ENCODE measurements at regions not wholly inside any gene's neighbourhood (a gene's known extent, or its start where the extent isn't known, plus 50 kb on each side); places are given as distances from the start of the nearest gene placed in this dataset.

DNA sequence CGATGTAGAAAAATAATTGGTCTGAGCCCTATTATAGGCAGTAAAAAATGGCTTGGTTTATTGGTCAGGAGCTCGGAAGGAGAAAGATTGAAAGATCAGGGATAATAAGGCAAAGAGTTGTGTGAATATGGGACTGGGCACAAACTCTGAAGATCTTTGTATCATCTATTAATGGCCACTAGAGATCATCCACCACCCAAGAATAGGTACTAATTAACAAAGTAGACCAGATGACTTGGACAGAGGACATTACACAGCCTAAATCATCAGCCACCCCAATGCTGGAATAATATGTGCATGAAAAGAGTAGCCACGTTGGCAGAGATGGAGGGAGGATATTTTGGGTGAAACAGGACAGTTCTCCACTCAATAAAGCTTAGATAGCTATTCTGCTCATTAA is 364.1 kb downstream of the EFNA5 start:
- intact Hi-C loops (cut with DNase I, micrococcal nuclease): no loop called here
- Mint-ChIP-seq H3K9me3 (ENCODE audit: low read depth) (no peaks in the 10 kb centered on the region), H3K27me3 (peaks cover 9% of the 10 kb centered on the region), H3K4me3 (no peak overlapping the region), H3K36me3 (ENCODE audit: low read depth) (no peaks in the 10 kb centered on the region), H3K27ac (no peak overlapping the region), H3K4me1 (no peaks in the 10 kb centered on the region)
- ChIA-PET CTCF (interaction anchor here (0.6 to 1.8 kb wide), 2 partner anchors 11 to 58 kb away, joined by 3 to 4 read pairs; no protein-coding TSS in a partner anchor), POLR2A (no interaction called here)
- DNase-seq: no peak
- ATAC-seq: no peak

GRCh38 chr5:107306002-107306401 is 364.7 kb downstream of the EFNA5 start:
- H3K4me3 Mint-ChIP-seq: no peak overlapping the region
- POLR2A ChIA-PET: no interaction called here

GRCh38 chr5:107304684-107305083 is 366.1 kb downstream of the EFNA5 start:
- POLR2A ChIA-PET: no interaction called here
- no peak for DNase-seq
- CTCF ChIA-PET: interaction anchor here (0.7 kb wide), 1 partner anchor 1959 kb away, joined by 3 read pairs; no protein-coding TSS in a partner anchor
- intact Hi-C loops (cut with DNase I, micrococcal nuclease): no loop called here
- no peaks in the 10 kb centered on the region for H3K9me3 Mint-ChIP-seq (ENCODE audit: low read depth)
- no peak for ATAC-seq
- peaks cover 9% of the 10 kb centered on the region for H3K27me3 Mint-ChIP-seq
- H3K4me1 Mint-ChIP-seq: no peaks in the 10 kb centered on the region
- H3K36me3 Mint-ChIP-seq (ENCODE audit: low read depth): no peaks in the 10 kb centered on the region
- H3K27ac Mint-ChIP-seq: no peak overlapping the region
- H3K4me3 Mint-ChIP-seq: no peak overlapping the region

More at GRCh38 chr5:107306002-107306401, 364.7 kb downstream of the EFNA5 start:
- DNase-seq (no peak), ATAC-seq (no peak)
- Mint-ChIP-seq H3K36me3 (ENCODE audit: low read depth) (no peaks in the 10 kb centered on the region), H3K27me3 (peaks cover 9% of the 10 kb centered on the region), H3K4me1 (no peaks in the 10 kb centered on the region), H3K9me3 (ENCODE audit: low read depth) (no peaks in the 10 kb centered on the region), H3K27ac (no peak overlapping the region)
- CTCF ChIA-PET: interaction anchor here (1.8 kb wide), 1 partner anchor 10 kb away, joined by 4 read pairs; no protein-coding TSS in a partner anchor
- intact Hi-C loops (cut with DNase I, micrococcal nuclease): no loop called here

GRCh38 chr5:107303171-107303968 is 367.4 kb downstream of the EFNA5 start:
- DNase-seq (no peak), ATAC-seq (no peak)
- intact Hi-C loops (cut with DNase I, micrococcal nuclease): no loop called here
- no peak overlapping the region for H3K27ac Mint-ChIP-seq
- ChIA-PET POLR2A (no interaction called here), CTCF (no interaction called here)
- H3K4me3 Mint-ChIP-seq: no peak overlapping the region
- no peaks in the 10 kb centered on the region for H3K4me1 Mint-ChIP-seq
- H3K36me3 Mint-ChIP-seq (ENCODE audit: low read depth): no peaks in the 10 kb centered on the region
- peaks cover 8% of the 10 kb centered on the region for H3K27me3 Mint-ChIP-seq
- H3K9me3 Mint-ChIP-seq (ENCODE audit: low read depth): no peaks in the 10 kb centered on the region

- POLR2A ChIA-PET: no interaction called here
- CTCF ChIA-PET: interaction anchor here (0.7 kb wide), 1 partner anchor 246 kb away, joined by 3 read pairs; no protein-coding TSS in a partner anchor
- no peak overlapping the region for H3K4me3 Mint-ChIP-seq
- no peaks in the 10 kb centered on the region for H3K9me3 Mint-ChIP-seq (ENCODE audit: low read depth)
- no peak for ATAC-seq
- no peaks in the 10 kb centered on the region for H3K36me3 Mint-ChIP-seq (ENCODE audit: low read depth)
- intact Hi-C loops (cut with DNase I, micrococcal nuclease): no loop called here
- H3K4me1 Mint-ChIP-seq: no peaks in the 10 kb centered on the region
- H3K27me3 Mint-ChIP-seq: peaks cover 10% of the 10 kb centered on the region
- no peak for DNase-seq
- no peak overlapping the region for H3K27ac Mint-ChIP-seq
These were observed 368.3 kb downstream of the EFNA5 start for GRCh38 chr5:107302441-107302840.

GRCh38 chr5:107301999-107302398 is 368.7 kb downstream of the EFNA5 start:
- ChIA-PET POLR2A (no interaction called here), CTCF (interaction anchor here (0.7 kb wide), 2 partner anchors 54 to 245 kb away, joined by 3 read pairs; no protein-coding TSS in a partner anchor)
- intact Hi-C loops (cut with DNase I, micrococcal nuclease): no loop called here
- H3K36me3 Mint-ChIP-seq (ENCODE audit: low read depth): no peaks in the 10 kb centered on the region
- no peak for ATAC-seq
- peaks cover 12% of the 10 kb centered on the region for H3K27me3 Mint-ChIP-seq
- no peak for DNase-seq
- no peaks in the 10 kb centered on the region for H3K9me3 Mint-ChIP-seq (ENCODE audit: low read depth)
- no peak overlapping the region for H3K27ac Mint-ChIP-seq
- no peaks in the 10 kb centered on the region for H3K4me1 Mint-ChIP-seq
- H3K4me3 Mint-ChIP-seq: no peak overlapping the region

- intact Hi-C loops (cut with DNase I, micrococcal nuclease): no loop called here
- DNase-seq (no peak), ATAC-seq (no peak)
- ChIA-PET POLR2A (no interaction called here), CTCF (no interaction called here)
- no peaks in the 10 kb centered on the region for H3K36me3 Mint-ChIP-seq (ENCODE audit: low read depth)
- peaks cover 10% of the 10 kb centered on the region for H3K27me3 Mint-ChIP-seq
- H3K27ac Mint-ChIP-seq: no peak overlapping the region
- H3K9me3 Mint-ChIP-seq (ENCODE audit: low read depth): no peaks in the 10 kb centered on the region
- no peaks in the 10 kb centered on the region for H3K4me1 Mint-ChIP-seq
- no peak overlapping the region for H3K4me3 Mint-ChIP-seq
These were observed 369.9 kb downstream of the EFNA5 start for GRCh38 chr5:107300721-107301327.

GRCh38 chr5:107296572-107296971 is 374.2 kb downstream of the EFNA5 start:
- DNase-seq (no peak), ATAC-seq (no peak)
- ChIA-PET POLR2A (no interaction called here), CTCF (no interaction called here)
- H3K4me3 Mint-ChIP-seq: no peak overlapping the region
- H3K36me3 Mint-ChIP-seq (ENCODE audit: low read depth): no peaks in the 10 kb centered on the region
- H3K4me1 Mint-ChIP-seq: no peaks in the 10 kb centered on the region
- H3K27ac Mint-ChIP-seq: no peak overlapping the region
- peaks cover 14% of the 10 kb centered on the region for H3K27me3 Mint-ChIP-seq
- intact Hi-C loops (cut with DNase I, micrococcal nuclease): no loop called here
- H3K9me3 Mint-ChIP-seq (ENCODE audit: low read depth): no peaks in the 10 kb centered on the region

- intact Hi-C loops (cut with DNase I, micrococcal nuclease): no loop called here
- ChIA-PET CTCF (interaction anchor here (0.7 to 1.1 kb wide), 3 partner anchors 10 to 1825 kb away, joined by 3 to 4 read pairs (median 3); no protein-coding TSS in a partner anchor), POLR2A (no interaction called here)
- H3K27me3 Mint-ChIP-seq: peaks cover 18% of the 10 kb centered on the region
- no peaks in the 10 kb centered on the region for H3K9me3 Mint-ChIP-seq (ENCODE audit: low read depth)
- H3K4me1 Mint-ChIP-seq: no peaks in the 10 kb centered on the region
- no peaks in the 10 kb centered on the region for H3K36me3 Mint-ChIP-seq (ENCODE audit: low read depth)
- no peak overlapping the region for H3K27ac Mint-ChIP-seq
- H3K4me3 Mint-ChIP-seq: no peak overlapping the region
- DNase-seq (no peak), ATAC-seq (no peak)
These were observed 374.8 kb downstream of the EFNA5 start for GRCh38 chr5:107295914-107296313.

- DNase-seq (no peak), ATAC-seq (no peak)
- H3K27ac Mint-ChIP-seq: no peak overlapping the region
- H3K4me1 Mint-ChIP-seq: peaks cover under 1% of the 10 kb centered on the region
- no peaks in the 10 kb centered on the region for H3K36me3 Mint-ChIP-seq (ENCODE audit: low read depth)
- peaks cover 18% of the 10 kb centered on the region for H3K27me3 Mint-ChIP-seq
- POLR2A ChIA-PET: no interaction called here
- no peaks in the 10 kb centered on the region for H3K9me3 Mint-ChIP-seq (ENCODE audit: low read depth)
- CTCF ChIA-PET: no interaction called here
- no peak overlapping the region for H3K4me3 Mint-ChIP-seq
- intact Hi-C loops (cut with DNase I, micrococcal nuclease): no loop called here
These were observed 376.1 kb downstream of the EFNA5 start for GRCh38 chr5:107294669-107295068.

DNA sequence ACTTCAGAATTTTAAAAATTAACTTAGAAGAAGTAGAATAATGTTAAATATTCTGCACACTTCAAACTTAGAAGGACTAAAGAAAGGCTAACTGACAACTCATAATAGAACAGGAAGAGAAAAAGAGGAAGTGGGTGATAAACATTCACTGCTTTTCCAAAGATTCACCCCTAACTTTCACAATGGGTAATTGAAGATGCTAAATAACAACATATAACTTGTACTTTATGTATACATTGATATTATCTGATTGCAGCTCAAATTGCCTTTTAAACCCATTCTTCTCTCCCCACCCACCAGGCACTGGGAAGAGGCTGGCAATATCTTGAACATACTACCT is 376.6 kb downstream of the EFNA5 start:
- H3K27ac Mint-ChIP-seq: no peak overlapping the region
- CTCF ChIA-PET: no interaction called here
- no peaks in the 10 kb centered on the region for H3K36me3 Mint-ChIP-seq (ENCODE audit: low read depth)
- no peak overlapping the region for H3K4me3 Mint-ChIP-seq
- no peaks in the 10 kb centered on the region for H3K9me3 Mint-ChIP-seq (ENCODE audit: low read depth)
- intact Hi-C loops (cut with DNase I, micrococcal nuclease): no loop called here
- POLR2A ChIA-PET: no interaction called here
- DNase-seq (no peak), ATAC-seq (no peak)
- H3K4me1 Mint-ChIP-seq: peaks cover 5% of the 10 kb centered on the region
- peaks cover 18% of the 10 kb centered on the region for H3K27me3 Mint-ChIP-seq

GRCh38 chr5:107293541-107294210 is 377.1 kb downstream of the EFNA5 start:
- no peak overlapping the region for H3K4me3 Mint-ChIP-seq
- no peaks in the 10 kb centered on the region for H3K36me3 Mint-ChIP-seq (ENCODE audit: low read depth)
- ATAC-seq (no peak), DNase-seq (no peak)
- ChIA-PET CTCF (interaction anchor here (0.6 kb wide), 1 partner anchor 80 kb away, joined by 4 read pairs; no protein-coding TSS in a partner anchor), POLR2A (no interaction called here)
- H3K9me3 Mint-ChIP-seq (ENCODE audit: low read depth): no peaks in the 10 kb centered on the region
- intact Hi-C loops (cut with DNase I, micrococcal nuclease): no loop called here
- peaks cover 10% of the 10 kb centered on the region for H3K4me1 Mint-ChIP-seq
- H3K27ac Mint-ChIP-seq: no peak overlapping the region
- peaks cover 19% of the 10 kb centered on the region for H3K27me3 Mint-ChIP-seq
